Psoas muscle (tissue), 7 donors: ENCODE measurements at regions not wholly inside any gene's neighbourhood (a gene's known extent, or its start where the extent isn't known, plus 50 kb on each side); places are given as distances from the start of the nearest gene placed in this dataset.

Experiments
- ATAC-seq, 4 donors: fragments of 200-7000 bp; cut with Tn5 transposase; one replicate each; pipeline ENCODE4 v1.9.1; 2020; ENCODE audit warnings: moderate library complexity in 3 of 4, mild to moderate bottlenecking in 2 of 4
- DNase-seq, 2 donors: peaks; one replicate each; pipeline ENCODE4 v3.0.0-alpha.2; 2020
- H3K27ac ChIP-seq: fragments of 200-600 bp; one replicate; pipeline ENCODE4 v1.8.0; 2022
- H3K27me3 ChIP-seq, 3 donors: fragments of 200-600 bp in 1 of 3; one replicate each; pipeline versions ENCODE4 v1.6.1 to v1.8.0; 2013 to 2022; ENCODE audit warnings: low read length in 2 of 3, mild to moderate bottlenecking in 2 of 3, moderate library complexity in 1 of 3; ENCODE audit not compliant: insufficient read depth in 3 of 3
- H3K36me3 ChIP-seq, 2 donors: fragments of 200-600 bp in 1 of 2; one replicate each; pipeline versions ENCODE4 v1.6.1 to v1.8.0; 2013 to 2022; ENCODE audit warnings: low read depth in 1 of 2, mild to moderate bottlenecking in 1 of 2, moderate library complexity in 1 of 2; ENCODE audit not compliant: insufficient read depth in 1 of 2
- H3K4me1 ChIP-seq: fragments of 200-600 bp; one replicate; pipeline ENCODE4 v1.8.0; 2022
- H3K4me3 ChIP-seq: fragments of 200-600 bp; one replicate; pipeline ENCODE4 v1.8.0; 2022; ENCODE audit warnings: mild to moderate bottlenecking
- H3K9me3 ChIP-seq: fragments of 200-600 bp; one replicate; pipeline ENCODE4 v1.8.0; 2022
- WGBS, 3 donors: extraction: QIAGEN DNeasy Blood & Tissue Kit; methylation state at CpG; one replicate each; pipeline versions ENCODE4 v1.1.6 to v1.1.7; 2013; 5-methylcytosine and 5-hydroxymethylcytosine counted together
- intact Hi-C, 2 donors: fragments of 100-400 bp; cut with DNase I; formaldehyde crosslinking; loops; one replicate each; pipeline versions ENCODE4 v1.11.0 to v1.14.2; 2022
- TF ChIP-seq, protein P1 (sequence below): fragments of 200-600 bp; IDR thresholded peaks from one replicate; pipeline ENCODE4 v1.8.0; 2022; ENCODE audit warnings: antibody characterized with exemption
- donor health status: healthy with polysubstance abuse.
- donor health status: DM: no; HTN: no; CAD: no; lungs with moderate emphysema.
- donor health status: Bipolar disorder and iron deficiency.
- donor health status: healthy.
- donor health status: DM: yes; HTN: yes; CAD: no.
- donor health status: DM: no; HTN: no; CAD: no.
- donor health status: DM: yes; HTN: yes; CAD: no.

DNA sequence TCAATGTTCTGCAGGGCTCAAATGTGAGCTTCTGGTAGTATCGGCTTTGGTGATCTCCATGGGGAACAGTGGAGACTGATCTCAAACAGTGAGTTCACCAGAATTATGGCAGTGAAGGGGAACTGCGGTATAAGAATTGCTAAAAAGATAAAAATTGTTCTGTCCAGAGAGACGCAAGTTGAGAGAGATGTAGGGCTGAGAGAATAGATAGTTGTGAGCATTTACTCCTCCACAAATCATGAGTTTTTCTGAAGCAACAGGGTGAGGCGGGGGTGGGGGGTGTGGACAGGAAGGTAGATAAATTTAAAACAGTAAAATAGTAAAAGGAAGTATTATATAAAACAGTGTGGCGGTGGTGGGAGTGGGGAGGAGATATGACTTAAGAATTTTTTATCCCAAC is 98.6 kb upstream of the NEDD9 start:
- TF ChIP-seq, protein P1, sequence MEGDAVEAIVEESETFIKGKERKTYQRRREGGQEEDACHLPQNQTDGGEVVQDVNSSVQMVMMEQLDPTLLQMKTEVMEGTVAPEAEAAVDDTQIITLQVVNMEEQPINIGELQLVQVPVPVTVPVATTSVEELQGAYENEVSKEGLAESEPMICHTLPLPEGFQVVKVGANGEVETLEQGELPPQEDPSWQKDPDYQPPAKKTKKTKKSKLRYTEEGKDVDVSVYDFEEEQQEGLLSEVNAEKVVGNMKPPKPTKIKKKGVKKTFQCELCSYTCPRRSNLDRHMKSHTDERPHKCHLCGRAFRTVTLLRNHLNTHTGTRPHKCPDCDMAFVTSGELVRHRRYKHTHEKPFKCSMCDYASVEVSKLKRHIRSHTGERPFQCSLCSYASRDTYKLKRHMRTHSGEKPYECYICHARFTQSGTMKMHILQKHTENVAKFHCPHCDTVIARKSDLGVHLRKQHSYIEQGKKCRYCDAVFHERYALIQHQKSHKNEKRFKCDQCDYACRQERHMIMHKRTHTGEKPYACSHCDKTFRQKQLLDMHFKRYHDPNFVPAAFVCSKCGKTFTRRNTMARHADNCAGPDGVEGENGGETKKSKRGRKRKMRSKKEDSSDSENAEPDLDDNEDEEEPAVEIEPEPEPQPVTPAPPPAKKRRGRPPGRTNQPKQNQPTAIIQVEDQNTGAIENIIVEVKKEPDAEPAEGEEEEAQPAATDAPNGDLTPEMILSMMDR, result no peak
- DNase-seq (no peak), ATAC-seq (no peak)
- Histone ChIP-seq H3K36me3 (no peaks in the 10 kb centered on the region), H3K27me3 (no peaks in the 10 kb centered on the region), H3K4me3 (no peak overlapping the region), H3K27ac (no peak overlapping the region), H3K4me1 (no peaks in the 10 kb centered on the region), H3K9me3 (no peaks in the 10 kb centered on the region)
- intact Hi-C loops, result no loop called here
- WGBS, 3 donors, result 81 to 87% (median 84%) methylated on average over 5 of the region's 5 CpGs

DNA sequence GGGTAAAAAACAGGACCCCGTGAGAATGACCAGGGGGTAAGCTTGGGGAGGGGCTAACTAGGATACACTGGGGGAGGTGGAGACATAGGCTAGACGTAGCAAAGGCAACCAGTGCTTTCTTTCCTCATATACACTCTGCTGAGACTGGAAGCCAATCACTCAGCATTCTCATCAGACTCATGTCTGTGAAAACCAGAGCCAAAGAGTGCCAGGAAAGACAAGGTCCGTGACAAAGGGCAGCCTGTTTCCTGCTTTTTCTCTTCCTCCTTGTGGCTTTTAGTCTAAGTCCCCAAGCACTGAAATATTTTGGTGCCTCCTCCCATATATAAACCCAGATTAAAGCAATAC is 97.9 kb upstream of the NEDD9 start:
- no peaks in the 10 kb centered on the region for H3K9me3 ChIP-seq
- H3K36me3 ChIP-seq, result no peaks in the 10 kb centered on the region
- no peak overlapping the region for H3K4me3 ChIP-seq
- no peak overlapping the region for H3K27ac ChIP-seq
- 47 to 51% (median 47%) methylated on average over 3 of the region's 3 CpGs for WGBS, 3 donors
- H3K4me1 ChIP-seq, result no peaks in the 10 kb centered on the region
- intact Hi-C loops, result no loop called here
- TF ChIP-seq, protein P1, result no peak
- ATAC-seq (no peak), DNase-seq (no peak)
- H3K27me3 ChIP-seq, result no peaks in the 10 kb centered on the region

DNA sequence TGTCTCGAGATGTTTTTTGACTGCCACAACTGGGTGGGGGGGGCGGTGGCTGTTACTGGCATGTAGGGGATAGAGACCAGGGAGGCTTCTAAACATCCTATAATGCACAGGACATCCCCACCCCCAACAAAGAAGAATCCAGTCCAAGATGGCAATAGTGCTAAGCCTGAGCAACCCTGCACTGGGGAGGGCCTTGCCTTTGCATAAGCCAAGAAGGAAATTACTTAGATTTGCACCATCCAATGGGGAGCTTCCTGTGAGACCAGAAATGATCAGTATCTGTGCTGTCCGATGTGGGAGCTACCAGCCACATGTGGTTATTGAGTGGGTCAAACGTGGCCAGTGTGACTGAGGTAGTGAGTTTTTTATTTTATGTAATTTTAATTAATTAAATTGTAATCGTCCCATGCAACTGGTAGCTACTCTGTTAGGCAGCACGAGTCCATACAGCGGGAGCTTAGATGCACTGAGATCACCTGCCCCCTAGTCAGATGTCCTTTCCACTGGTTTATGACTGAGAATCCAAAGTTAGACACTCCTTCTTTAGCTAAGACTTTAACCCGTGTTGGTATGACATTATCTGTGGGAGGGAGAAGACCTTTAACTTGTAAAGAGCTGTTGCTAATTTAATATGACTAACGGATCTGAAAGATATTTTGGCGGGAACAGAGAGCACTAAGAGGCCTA is 97.4 kb upstream of the NEDD9 start:
- Histone ChIP-seq H3K36me3 (no peaks in the 10 kb centered on the region), H3K27me3 (no peaks in the 10 kb centered on the region), H3K27ac (no peak overlapping the region), H3K9me3 (no peaks in the 10 kb centered on the region), H3K4me1 (no peaks in the 10 kb centered on the region), H3K4me3 (no peak overlapping the region)
- 72 to 76% (median 74%) methylated on average over 10 of the region's 10 CpGs for WGBS, 3 donors
- intact Hi-C loops, result no loop called here
- DNase-seq (no peak), ATAC-seq (no peak)
- TF ChIP-seq, protein P1, result no peak

DNA sequence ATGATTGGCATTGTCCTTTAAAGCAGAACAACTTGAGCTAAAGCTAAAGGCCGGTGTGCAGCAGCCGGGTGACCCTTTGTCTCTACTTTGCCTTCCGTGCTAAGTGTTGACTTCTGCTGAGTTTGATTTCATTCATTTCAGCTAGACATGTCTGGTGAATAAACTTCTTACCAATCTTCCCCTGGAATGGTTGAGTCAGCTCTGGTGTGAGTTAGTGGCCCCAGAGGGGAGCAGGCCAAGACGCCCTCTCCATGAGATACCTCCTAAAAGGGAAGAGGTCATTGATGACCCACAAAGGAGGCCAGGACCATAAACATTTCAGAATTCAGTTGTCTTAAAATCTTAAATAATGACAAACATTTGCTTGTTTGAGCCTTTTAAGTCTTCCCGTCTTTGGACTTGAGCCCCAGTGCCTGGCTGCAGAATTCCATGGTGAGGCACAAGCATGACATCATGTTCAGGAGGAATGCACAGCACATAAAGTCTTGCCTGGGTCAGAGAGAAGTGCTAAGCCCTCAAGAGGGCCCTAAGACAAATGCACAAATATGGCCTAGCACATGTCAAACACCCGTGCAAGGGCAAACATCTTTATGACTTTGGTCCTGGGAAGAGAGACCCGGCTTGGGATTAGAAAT is 96.3 kb upstream of the NEDD9 start:
- no peak for ATAC-seq
- no peak overlapping the region for H3K27ac ChIP-seq
- H3K27me3 ChIP-seq, result no peaks in the 10 kb centered on the region
- intact Hi-C loops, result no loop called here
- no peaks in the 10 kb centered on the region for H3K36me3 ChIP-seq
- H3K4me1 ChIP-seq, result no peaks in the 10 kb centered on the region
- no peak for DNase-seq
- 61 to 75% (median 69%) methylated on average over 7 of the region's 7 CpGs for WGBS, 3 donors
- TF ChIP-seq, protein P1, result no peak
- no peaks in the 10 kb centered on the region for H3K9me3 ChIP-seq
- H3K4me3 ChIP-seq, result no peak overlapping the region

DNA sequence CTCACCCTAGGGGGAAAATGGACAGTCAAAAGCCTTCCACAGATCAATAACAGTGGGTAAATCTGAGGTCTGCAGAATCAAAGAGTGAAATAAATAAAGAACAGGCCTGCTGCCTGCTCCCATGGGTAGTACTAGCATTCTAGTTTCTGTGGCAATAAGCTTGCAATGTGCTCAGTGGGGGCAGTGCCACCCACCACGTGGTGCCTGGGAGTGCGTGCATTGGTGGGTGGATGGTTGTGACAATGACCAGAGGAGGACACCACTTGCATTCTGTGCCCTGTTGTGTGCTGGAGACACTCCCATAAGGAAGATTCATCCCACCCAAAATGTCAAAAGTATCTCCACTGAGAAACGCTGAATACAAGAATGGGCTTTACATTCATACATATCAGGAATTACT is 95.5 kb upstream of the NEDD9 start:
- Histone ChIP-seq H3K27me3 (no peaks in the 10 kb centered on the region), H3K36me3 (no peaks in the 10 kb centered on the region), H3K27ac (no peak overlapping the region), H3K4me3 (no peak overlapping the region), H3K4me1 (no peaks in the 10 kb centered on the region), H3K9me3 (no peaks in the 10 kb centered on the region)
- intact Hi-C loops, result no loop called here
- ATAC-seq (no peak), DNase-seq (no peak)
- TF ChIP-seq, protein P1, result no peak
- WGBS, 3 donors, result 82 to 90% (median 87%) methylated on average over 3 of the region's 3 CpGs
